GM23338 (cell line): ENCODE measurements at regions not wholly inside any gene's neighbourhood (a gene's known extent, or its start where the extent isn't known, plus 50 kb on each side); places are given as distances from the start of the nearest gene placed in this dataset.

ENCODE experiments used
- ATAC-seq: fragments of 200-7000 bp; cut with Tn5 transposase; 3 replicates; pipeline ENCODE4 v1.9.1; 2020
- DNase-seq: peaks from one replicate; pipeline ENCODE4 v3.0.0-alpha.2; 2015; ENCODE audit warnings: low spot score
- H2AFZ ChIP-seq: fragments of 200-600 bp; sonication (generic); 2 replicates; pipeline ENCODE4 v1.8.0; 2016; ENCODE audit warnings: antibody characterized with exemption, mild to moderate bottlenecking, moderate library complexity
- H3F3A ChIP-seq: fragments of 200-600 bp; sonication (generic); replicated peaks from 2 replicates; pipeline ENCODE4 v1.8.0; 2017; ENCODE audit warnings: antibody characterized with exemption, mixed run types, low read depth
- H3K27ac ChIP-seq: fragments of 200-600 bp; sonication (generic); 2 replicates; pipeline ENCODE4 v1.6.1; 2016; ENCODE audit warnings: low read depth
- H3K27me3 ChIP-seq: fragments of 200-600 bp; sonication (generic); 2 replicates; pipeline ENCODE4 v1.8.0; 2016; ENCODE audit warnings: mild to moderate bottlenecking, mixed run types, moderate library complexity; ENCODE audit not compliant: insufficient read depth
- H3K36me3 ChIP-seq: fragments of 200-600 bp; sonication (generic); 2 replicates; pipeline ENCODE4 v1.8.0; 2016; ENCODE audit warnings: mild to moderate bottlenecking; ENCODE audit not compliant: insufficient read depth
- H3K4me1 ChIP-seq: fragments of 200-600 bp; sonication (generic); 2 replicates; pipeline ENCODE4 v1.8.0; 2016; ENCODE audit warnings: mild to moderate bottlenecking, moderate library complexity; ENCODE audit not compliant: insufficient read depth
- H3K4me2 ChIP-seq: fragments of 200-600 bp; sonication (generic); 2 replicates; pipeline ENCODE4 v1.7.1; 2017; ENCODE audit warnings: mixed run types
- H3K4me3 ChIP-seq: fragments of 200-600 bp; sonication (generic); 2 replicates; pipeline ENCODE4 v1.6.1; 2016; ENCODE audit warnings: mixed run types
- H3K79me2 ChIP-seq: fragments of 200-600 bp; sonication (generic); replicated peaks from 2 replicates; pipeline ENCODE4 v1.8.0; 2017; ENCODE audit warnings: mild to moderate bottlenecking; ENCODE audit not compliant: insufficient read depth
- H3K9me2 ChIP-seq: fragments of 200-600 bp; sonication (generic); 2 replicates; pipeline ENCODE4 v1.8.0; 2017; ENCODE audit not compliant: insufficient read depth
- H4K20me1 ChIP-seq: fragments of 200-600 bp; sonication (generic); replicated peaks from 2 replicates; pipeline ENCODE4 v1.8.0; 2017; ENCODE audit warnings: mild to moderate bottlenecking; ENCODE audit not compliant: insufficient read depth
- H3K27ac Mint-ChIP-seq: 2 replicates; pipeline ENCODE4 v1.8.0; 2020; ENCODE audit warnings: inconsistent platforms, mild to moderate bottlenecking, moderate library complexity, mixed read lengths
- H3K27me3 Mint-ChIP-seq: 3 replicates; pipeline ENCODE4 v1.8.0; 2022; ENCODE audit warnings: low read depth, mild to moderate bottlenecking, moderate library complexity, mixed read lengths, inconsistent platforms; ENCODE audit not compliant: insufficient read depth, poor library complexity
- H3K36me3 Mint-ChIP-seq: 3 replicates; pipeline ENCODE4 v1.8.0; 2021; ENCODE audit warnings: low read depth, mild to moderate bottlenecking, inconsistent platforms, moderate library complexity, mixed read lengths
- H3K4me1 Mint-ChIP-seq: 3 replicates; pipeline ENCODE4 v1.8.0; 2020; ENCODE audit warnings: mild to moderate bottlenecking, inconsistent platforms, mixed read lengths
- H3K4me3 Mint-ChIP-seq: 3 replicates; pipeline ENCODE4 v1.8.0; 2021; ENCODE audit warnings: moderate library complexity, mild to moderate bottlenecking, inconsistent platforms, mixed read lengths
- H3K9me3 Mint-ChIP-seq: 3 replicates; pipeline ENCODE4 v1.8.0; 2020; ENCODE audit warnings: moderate library complexity, mild to moderate bottlenecking, inconsistent platforms, mixed read lengths
- CTCF ChIP-seq, 2 experiments: fragments of 200-600 bp in 1 of 2; sonication (generic) in 1 of 2; conservative IDR thresholded peaks; 2 replicates each; pipeline versions ENCODE4 v1.5.1 to v1.6.1; 2016 to 2017; ENCODE audit warnings: antibody characterized with exemption in 2 of 2, low read depth in 2 of 2, mild to moderate bottlenecking in 2 of 2, moderate library complexity in 1 of 2
- ETS1 ChIP-seq: IDR thresholded peaks from 2 replicates; pipeline ENCODE4 v1.6.1; 2016; ENCODE audit warnings: antibody characterized with exemption
- EZH2phosphoT487 ChIP-seq: fragments of 200-600 bp; sonication (generic); IDR thresholded peaks from one replicate; pipeline ENCODE4 v1.8.1; 2018; ENCODE audit warnings: antibody characterized with exemption; ENCODE audit not compliant: unreplicated experiment
- NANOG ChIP-seq: IDR thresholded peaks from 2 replicates; pipeline ENCODE4 v1.6.1; 2016; ENCODE audit warnings: antibody characterized with exemption, borderline replicate concordance
- POLR2AphosphoS5 ChIP-seq: IDR thresholded peaks from 2 replicates; pipeline ENCODE4 v1.6.1; 2016; ENCODE audit warnings: antibody characterized with exemption, low read depth
- REST ChIP-seq: IDR thresholded peaks from one replicate; pipeline ENCODE4 v1.6.1; 2018; ENCODE audit warnings: antibody characterized with exemption; ENCODE audit not compliant: unreplicated experiment
- TF ChIP-seq, protein P1 (sequence below): fragments of 250-450 bp; sonication (Bioruptor Pico); IDR thresholded peaks from 2 replicates; pipeline ENCODE4 v1.5.0; 2020; ENCODE audit warnings: mild to moderate bottlenecking, moderate library complexity

GRCh38 chrX:136953867-136954787 is 73.6 kb upstream of the RBMX start:
- Mint-ChIP-seq H3K4me3 (no peak overlapping the region), H3K36me3 (no peaks in the 10 kb centered on the region), H3K27me3 (peaks cover 2% of the 10 kb centered on the region), H3K9me3 (no peaks in the 10 kb centered on the region), H3K27ac (no peak overlapping the region), H3K4me1 (no peaks in the 10 kb centered on the region)
- Histone ChIP-seq H3K4me2 (no peak overlapping the region), H3K4me1 (no peaks in the 10 kb centered on the region), H3F3A (no peaks in the 10 kb centered on the region), H3K9me2 (no peaks in the 10 kb centered on the region), H3K36me3 (no peaks in the 10 kb centered on the region), H3K79me2 (no peaks in the 10 kb centered on the region), H3K27ac (no peak overlapping the region), H3K4me3 (no peak overlapping the region), H3K27me3 (no peaks in the 10 kb centered on the region), H4K20me1 (no peaks in the 10 kb centered on the region), H2AFZ (no peak overlapping the region)
- TF ChIP-seq NANOG (no peak), CTCF (conservative IDR thresholded peaks at IDR 0.05; ENCODE audit: low read depth in 2 of 2) (peak; percentile 52 to 71)
- DNase-seq (peak; percentile 79), ATAC-seq (peak; percentile 79)

- ATAC-seq (no peak), DNase-seq (no peak)
- Mint-ChIP-seq H3K9me3 (no peaks in the 10 kb centered on the region), H3K4me1 (no peaks in the 10 kb centered on the region), H3K27ac (no peak overlapping the region), H3K4me3 (no peak overlapping the region), H3K27me3 (peaks cover 2% of the 10 kb centered on the region), H3K36me3 (no peaks in the 10 kb centered on the region)
- Histone ChIP-seq H3K4me3 (no peak overlapping the region), H3K27me3 (no peaks in the 10 kb centered on the region), H3K4me2 (no peak overlapping the region), H3K4me1 (no peaks in the 10 kb centered on the region), H4K20me1 (no peaks in the 10 kb centered on the region), H3F3A (no peaks in the 10 kb centered on the region), H3K79me2 (no peaks in the 10 kb centered on the region), H3K9me2 (no peaks in the 10 kb centered on the region), H3K27ac (no peak overlapping the region), H3K36me3 (no peaks in the 10 kb centered on the region), H2AFZ (no peak overlapping the region)
- TF ChIP-seq POLR2AphosphoS5 (no peak), NANOG (no peak), ETS1 (no peak), REST (no peak), EZH2phosphoT487 (no peak)
- TF ChIP-seq, protein P1, sequence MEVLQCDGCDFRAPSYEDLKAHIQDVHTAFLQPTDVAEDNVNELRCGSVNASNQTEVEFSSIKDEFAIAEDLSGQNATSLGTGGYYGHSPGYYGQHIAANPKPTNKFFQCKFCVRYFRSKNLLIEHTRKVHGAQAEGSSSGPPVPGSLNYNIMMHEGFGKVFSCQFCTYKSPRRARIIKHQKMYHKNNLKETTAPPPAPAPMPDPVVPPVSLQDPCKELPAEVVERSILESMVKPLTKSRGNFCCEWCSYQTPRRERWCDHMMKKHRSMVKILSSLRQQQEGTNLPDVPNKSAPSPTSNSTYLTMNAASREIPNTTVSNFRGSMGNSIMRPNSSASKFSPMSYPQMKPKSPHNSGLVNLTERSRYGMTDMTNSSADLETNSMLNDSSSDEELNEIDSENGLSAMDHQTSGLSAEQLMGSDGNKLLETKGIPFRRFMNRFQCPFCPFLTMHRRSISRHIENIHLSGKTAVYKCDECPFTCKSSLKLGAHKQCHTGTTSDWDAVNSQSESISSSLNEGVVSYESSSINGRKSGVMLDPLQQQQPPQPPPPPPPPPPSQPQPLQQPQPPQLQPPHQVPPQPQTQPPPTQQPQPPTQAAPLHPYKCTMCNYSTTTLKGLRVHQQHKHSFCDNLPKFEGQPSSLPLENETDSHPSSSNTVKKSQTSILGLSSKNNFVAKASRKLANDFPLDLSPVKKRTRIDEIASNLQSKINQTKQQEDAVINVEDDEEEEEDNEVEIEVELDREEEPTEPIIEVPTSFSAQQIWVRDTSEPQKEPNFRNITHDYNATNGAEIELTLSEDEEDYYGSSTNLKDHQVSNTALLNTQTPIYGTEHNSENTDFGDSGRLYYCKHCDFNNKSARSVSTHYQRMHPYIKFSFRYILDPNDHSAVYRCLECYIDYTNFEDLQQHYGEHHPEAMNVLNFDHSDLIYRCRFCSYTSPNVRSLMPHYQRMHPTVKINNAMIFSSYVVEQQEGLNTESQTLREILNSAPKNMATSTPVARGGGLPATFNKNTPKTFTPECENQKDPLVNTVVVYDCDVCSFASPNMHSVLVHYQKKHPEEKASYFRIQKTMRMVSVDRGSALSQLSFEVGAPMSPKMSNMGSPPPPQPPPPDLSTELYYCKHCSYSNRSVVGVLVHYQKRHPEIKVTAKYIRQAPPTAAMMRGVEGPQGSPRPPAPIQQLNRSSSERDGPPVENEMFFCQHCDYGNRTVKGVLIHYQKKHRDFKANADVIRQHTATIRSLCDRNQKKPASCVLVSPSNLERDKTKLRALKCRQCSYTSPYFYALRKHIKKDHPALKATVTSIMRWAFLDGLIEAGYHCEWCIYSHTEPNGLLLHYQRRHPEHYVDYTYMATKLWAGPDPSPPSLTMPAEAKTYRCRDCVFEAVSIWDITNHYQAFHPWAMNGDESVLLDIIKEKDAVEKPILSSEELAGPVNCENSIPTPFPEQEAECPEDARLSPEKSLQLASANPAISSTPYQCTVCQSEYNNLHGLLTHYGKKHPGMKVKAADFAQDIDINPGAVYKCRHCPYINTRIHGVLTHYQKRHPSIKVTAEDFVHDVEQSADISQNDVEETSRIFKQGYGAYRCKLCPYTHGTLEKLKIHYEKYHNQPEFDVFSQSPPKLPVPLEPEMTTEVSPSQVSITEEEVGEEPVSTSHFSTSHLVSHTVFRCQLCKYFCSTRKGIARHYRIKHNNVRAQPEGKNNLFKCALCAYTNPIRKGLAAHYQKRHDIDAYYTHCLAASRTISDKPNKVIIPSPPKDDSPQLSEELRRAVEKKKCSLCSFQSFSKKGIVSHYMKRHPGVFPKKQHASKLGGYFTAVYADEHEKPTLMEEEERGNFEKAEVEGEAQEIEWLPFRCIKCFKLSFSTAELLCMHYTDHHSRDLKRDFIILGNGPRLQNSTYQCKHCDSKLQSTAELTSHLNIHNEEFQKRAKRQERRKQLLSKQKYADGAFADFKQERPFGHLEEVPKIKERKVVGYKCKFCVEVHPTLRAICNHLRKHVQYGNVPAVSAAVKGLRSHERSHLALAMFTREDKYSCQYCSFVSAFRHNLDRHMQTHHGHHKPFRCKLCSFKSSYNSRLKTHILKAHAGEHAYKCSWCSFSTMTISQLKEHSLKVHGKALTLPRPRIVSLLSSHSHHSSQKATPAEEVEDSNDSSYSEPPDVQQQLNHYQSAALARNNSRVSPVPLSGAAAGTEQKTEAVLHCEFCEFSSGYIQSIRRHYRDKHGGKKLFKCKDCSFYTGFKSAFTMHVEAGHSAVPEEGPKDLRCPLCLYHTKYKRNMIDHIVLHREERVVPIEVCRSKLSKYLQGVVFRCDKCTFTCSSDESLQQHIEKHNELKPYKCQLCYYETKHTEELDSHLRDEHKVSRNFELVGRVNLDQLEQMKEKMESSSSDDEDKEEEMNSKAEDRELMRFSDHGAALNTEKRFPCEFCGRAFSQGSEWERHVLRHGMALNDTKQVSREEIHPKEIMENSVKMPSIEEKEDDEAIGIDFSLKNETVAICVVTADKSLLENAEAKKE (CRISPR knock-in tag), result no peak
Measured at GRCh38 chrX:136950211-136950610, 69.7 kb upstream of the RBMX start.
